B cell (primary cell): ENCODE measurements at regions not wholly inside any gene's neighbourhood (a gene's known extent, or its start where the extent isn't known, plus 50 kb on each side); places are given as distances from the start of the nearest gene placed in this dataset.

Experiments used
- ATAC-seq: fragments of 200-7000 bp; cut with Tn5 transposase; one replicate; pipeline ENCODE4 v1.10.0; 2021; ENCODE audit warnings: low read depth, mild to moderate bottlenecking, moderate number of reproducible peaks, moderate library complexity
- CTCF ChIA-PET: fragments of 350-600 bp; sonication (Branson Sonifier 250); formaldehyde crosslinking; loops from one replicate; lab custom pipeline; 2021; ENCODE audit warnings: antibody characterized with exemption, inconsistent platforms; lab: Charles Lee
- POLR2A ChIA-PET: fragments of 350-600 bp; sonication (Branson Sonifier 250); formaldehyde crosslinking; loops from one replicate; lab custom pipeline; 2021; ENCODE audit warnings: antibody characterized with exemption; lab: Charles Lee
- DNase-seq: peaks from one replicate; pipeline ENCODE4 v3.0.0; 2013
- H2AFZ ChIP-seq: 2 replicates; pipeline ENCODE4 v1.6.1; 2012; ENCODE audit warnings: mild to moderate bottlenecking, low read depth, low read length; ENCODE audit not compliant: insufficient read depth, poor library complexity, severe bottlenecking
- H3K27ac ChIP-seq, 2 donors: 1 replicate in 1 of 2; 2 replicates in 1 of 2; pipeline ENCODE4 v1.5.1; 2012 to 2013; ENCODE audit warnings: low read length in 2 of 2, mild to moderate bottlenecking in 2 of 2, moderate library complexity in 1 of 2
- H3K27me3 ChIP-seq, 4 experiments: fragments of 200-600 bp in 1 of 4; sonication (generic) in 1 of 4; replicated peaks in 1 of 4; 1 replicate in 2 of 4; 2 replicates in 2 of 4; pipeline versions ENCODE4 v1.6.1 to v1.7.0; 2013 to 2016; ENCODE audit warnings: low read length in 3 of 4, mild to moderate bottlenecking in 2 of 4, mixed read lengths in 1 of 4, moderate library complexity in 1 of 4; ENCODE audit not compliant: insufficient read depth in 4 of 4, control insufficient read depth in 3 of 4; ENCODE audit errors: control extremely low read depth in 1 of 4
- H3K36me3 ChIP-seq, 2 experiments: replicated peaks in 1 of 2; 1 replicate in 1 of 2; 2 replicates in 1 of 2; pipeline versions ENCODE4 v1.6.1 to v1.7.1; 2013; ENCODE audit warnings: low read length in 1 of 2; ENCODE audit not compliant: insufficient read depth in 2 of 2, control insufficient read depth in 1 of 2; ENCODE audit errors: control extremely low read depth in 1 of 2, extremely low read depth in 1 of 2
- H3K4me1 ChIP-seq, 2 donors: fragments of 200-600 bp in 1 of 2; sonication (generic) in 1 of 2; 1 replicate in 1 of 2; 2 replicates in 1 of 2; pipeline versions ENCODE4 v1.5.1 to v1.6.1; 2013 to 2017; ENCODE audit warnings: low read length in 2 of 2; ENCODE audit not compliant: control insufficient read depth in 2 of 2, insufficient read depth in 2 of 2
- H3K4me2 ChIP-seq: replicated peaks from 2 replicates; pipeline ENCODE3; 2012; ENCODE audit warnings: mild to moderate bottlenecking, low read depth, low read length; ENCODE audit not compliant: poor library complexity, severe bottlenecking
- H3K4me3 ChIP-seq, 5 experiments: fragments of 200-600 bp in 1 of 5; sonication (generic) in 1 of 5; 1 replicate in 3 of 5; 2 replicates in 2 of 5; pipeline versions ENCODE4 v1.5.1 to v1.7.0; 2011 to 2016; ENCODE audit warnings: low read length in 4 of 5, mild to moderate bottlenecking in 4 of 5, low read depth in 2 of 5, control low read depth in 1 of 5, moderate library complexity in 1 of 5; ENCODE audit not compliant: insufficient read depth in 1 of 5; ENCODE audit errors: control extremely low read depth in 1 of 5, extremely low read depth in 1 of 5
- H3K79me2 ChIP-seq: fragments of 200-600 bp; sonication (generic); one replicate; pipeline ENCODE4 v1.6.0; 2016; ENCODE audit warnings: low read length; ENCODE audit not compliant: control insufficient read depth, insufficient read depth
- H3K9ac ChIP-seq: fragments of 200-600 bp; sonication (generic); 2 replicates; pipeline ENCODE4 v1.6.1; 2017; ENCODE audit warnings: mild to moderate bottlenecking, low read length, moderate library complexity
- H3K9me3 ChIP-seq, 3 donors: one replicate each; pipeline versions ENCODE4 v1.6.1 to v1.7.1; 2013; ENCODE audit warnings: low read length in 2 of 3; ENCODE audit not compliant: control insufficient read depth in 2 of 3, insufficient read depth in 1 of 3; ENCODE audit errors: control extremely low read depth in 1 of 3
- H4K20me1 ChIP-seq: 2 replicates; pipeline ENCODE4 v1.6.0; 2012; ENCODE audit warnings: mild to moderate bottlenecking, low read length; ENCODE audit not compliant: insufficient read depth, control insufficient read depth, poor library complexity, severe bottlenecking
- H3K27ac Mint-ChIP-seq: one replicate; pipeline ENCODE4 v1.8.0; 2021; ENCODE audit warnings: mixed read lengths
- H3K27me3 Mint-ChIP-seq: one replicate; pipeline ENCODE4 v1.8.0; 2021; ENCODE audit warnings: mixed read lengths
- H3K4me1 Mint-ChIP-seq: one replicate; pipeline ENCODE4 v1.8.0; 2021; ENCODE audit warnings: mixed read lengths
- H3K4me3 Mint-ChIP-seq: one replicate; pipeline ENCODE4 v1.8.0; 2021; ENCODE audit warnings: mixed read lengths
- H3K9me3 Mint-ChIP-seq: one replicate; pipeline ENCODE4 v1.8.0; 2022; ENCODE audit warnings: mixed read lengths; ENCODE audit not compliant: insufficient read depth
- EZH2 ChIP-seq: IDR thresholded peaks from 2 replicates; pipeline ENCODE4 v1.6.1; 2012; ENCODE audit warnings: borderline replicate concordance, low read depth, mild to moderate bottlenecking, moderate library complexity, low read length; ENCODE audit not compliant: insufficient read depth, poor library complexity, severe bottlenecking
- WGBS: methylation state at CpG from one replicate; pipeline ENCODE4 v1.1.5; 2013; ENCODE audit warnings: missing lambda C conversion rate; ENCODE audit not compliant: insufficient coverage; 5-methylcytosine and 5-hydroxymethylcytosine counted together
- intact Hi-C: fragments of 100-400 bp; cut with micrococcal nuclease; formaldehyde crosslinking; loops from one replicate; pipeline ENCODE4 v1.10.0; 2022
- TF ChIP-seq, protein P1 (sequence below): fragments of 200-600 bp; IDR thresholded peaks from one replicate; pipeline ENCODE4 v1.8.0; 2022; ENCODE audit warnings: antibody characterized with exemption, mild to moderate bottlenecking

DNA sequence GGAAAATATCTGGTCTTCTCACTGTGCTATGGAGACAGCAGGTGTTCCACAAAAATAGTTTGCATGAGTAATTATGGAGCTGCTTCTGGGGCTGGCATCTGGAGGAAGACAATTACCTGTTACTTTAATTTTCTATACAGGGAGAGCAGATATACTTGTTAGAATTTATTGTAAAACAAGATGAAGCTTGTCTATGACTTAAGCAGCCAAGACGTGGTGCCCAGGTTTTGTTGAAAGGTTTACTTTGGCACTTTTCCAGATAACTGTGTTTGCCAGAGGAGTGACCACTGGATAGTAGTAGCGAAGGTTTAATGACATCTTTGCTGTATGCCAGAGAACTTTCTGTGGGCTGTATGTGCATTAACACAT, 134.5 kb upstream of the KL start:
- H3K36me3 ChIP-seq, result no peaks in the 10 kb centered on the region

DNA sequence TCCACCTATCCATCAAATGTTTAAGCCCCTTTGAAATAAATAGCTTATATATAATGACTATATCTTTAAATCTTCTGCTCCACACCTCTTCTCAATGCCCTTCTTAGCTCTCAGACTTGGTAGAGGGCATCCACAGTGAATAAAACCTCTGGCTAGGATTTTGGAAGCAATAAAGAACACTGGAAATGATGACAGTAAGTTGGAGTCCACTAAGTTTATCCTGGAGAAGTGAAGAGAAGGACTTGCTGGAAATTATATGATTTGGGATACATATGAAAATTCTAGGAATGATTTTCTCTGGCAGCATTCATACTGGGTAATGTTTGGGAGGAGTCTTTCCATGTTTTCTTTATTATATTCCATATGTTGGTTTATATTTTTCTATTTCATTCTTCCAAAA, 133.5 kb upstream of the KL start:
- H3K27ac Mint-ChIP-seq, result no peak overlapping the region
- Histone ChIP-seq H4K20me1 (no peaks in the 10 kb centered on the region), H3K9ac (no peak overlapping the region), H3K9me3 (peaks cover 0 to 5% (median 4%) of the 10 kb centered on the region in 3 donors), H3K4me1 (no peaks in the 10 kb centered on the region), H3K4me2 (no peak overlapping the region), H3K27ac (no peak overlapping the region), H2AFZ (no peak overlapping the region), H3K4me3 (no peak overlapping the region), H3K79me2 (no peaks in the 10 kb centered on the region), H3K36me3 (no peaks in the 10 kb centered on the region), H3K27me3 (no peaks in the 10 kb centered on the region)
- H3K9me3 Mint-ChIP-seq, result peaks cover 3% of the 10 kb centered on the region
- H3K27me3 Mint-ChIP-seq, result peaks cover 4% of the 10 kb centered on the region
- TF ChIP-seq, protein P1, sequence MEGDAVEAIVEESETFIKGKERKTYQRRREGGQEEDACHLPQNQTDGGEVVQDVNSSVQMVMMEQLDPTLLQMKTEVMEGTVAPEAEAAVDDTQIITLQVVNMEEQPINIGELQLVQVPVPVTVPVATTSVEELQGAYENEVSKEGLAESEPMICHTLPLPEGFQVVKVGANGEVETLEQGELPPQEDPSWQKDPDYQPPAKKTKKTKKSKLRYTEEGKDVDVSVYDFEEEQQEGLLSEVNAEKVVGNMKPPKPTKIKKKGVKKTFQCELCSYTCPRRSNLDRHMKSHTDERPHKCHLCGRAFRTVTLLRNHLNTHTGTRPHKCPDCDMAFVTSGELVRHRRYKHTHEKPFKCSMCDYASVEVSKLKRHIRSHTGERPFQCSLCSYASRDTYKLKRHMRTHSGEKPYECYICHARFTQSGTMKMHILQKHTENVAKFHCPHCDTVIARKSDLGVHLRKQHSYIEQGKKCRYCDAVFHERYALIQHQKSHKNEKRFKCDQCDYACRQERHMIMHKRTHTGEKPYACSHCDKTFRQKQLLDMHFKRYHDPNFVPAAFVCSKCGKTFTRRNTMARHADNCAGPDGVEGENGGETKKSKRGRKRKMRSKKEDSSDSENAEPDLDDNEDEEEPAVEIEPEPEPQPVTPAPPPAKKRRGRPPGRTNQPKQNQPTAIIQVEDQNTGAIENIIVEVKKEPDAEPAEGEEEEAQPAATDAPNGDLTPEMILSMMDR, result no peak
- TF ChIP-seq EZH2, result no peak
- intact Hi-C loops, result no loop called here
- no peaks in the 10 kb centered on the region for H3K4me1 Mint-ChIP-seq
- CTCF ChIA-PET, result no interaction called here
- POLR2A ChIA-PET, result no interaction called here
- H3K4me3 Mint-ChIP-seq, result no peak overlapping the region
- DNase-seq (no peak), ATAC-seq (no peak)

More for the DNA sequence above, 134.5 kb upstream of the KL start:
- Histone ChIP-seq H3K9ac (no peak overlapping the region), H3K79me2 (no peaks in the 10 kb centered on the region), H3K27ac (no peak overlapping the region), H3K4me1 (no peaks in the 10 kb centered on the region), H3K4me2 (no peak overlapping the region), H2AFZ (no peak overlapping the region), H3K9me3 (no peaks in the 10 kb centered on the region), H3K4me3 (no peak overlapping the region), H4K20me1 (no peaks in the 10 kb centered on the region), H3K27me3 (no peaks in the 10 kb centered on the region)
- peaks cover 4% of the 10 kb centered on the region for H3K27me3 Mint-ChIP-seq
- H3K4me1 Mint-ChIP-seq, result no peaks in the 10 kb centered on the region
- H3K4me3 Mint-ChIP-seq, result no peak overlapping the region
- ATAC-seq, result no peak
- intact Hi-C loops, result no loop called here
- no peak for DNase-seq
- ChIA-PET CTCF (no interaction called here), POLR2A (no interaction called here)
- H3K27ac Mint-ChIP-seq, result no peak overlapping the region
- 90% methylated on average over 2 of the region's 2 CpGs for WGBS
- no peaks in the 10 kb centered on the region for H3K9me3 Mint-ChIP-seq
- TF ChIP-seq, protein P1, result no peak
- no peak for TF ChIP-seq EZH2
